DMS53 (cell line): ENCODE measurements at regions not wholly inside any gene's neighbourhood (a gene's known extent, or its start where the extent isn't known, plus 50 kb on each side); places are given as distances from the start of the nearest gene placed in this dataset.

Experiments
- DNase-seq: peaks from one replicate; lab custom pipeline; 2025; lab: John Stamatoyannopoulos, UW

- no peak for DNase-seq
Observed at GRCh38 chr11:8323161-8323935, 59.7 kb upstream of the LMO1 start.

- no peak for DNase-seq
Observed at GRCh38 chr11:8321876-8322275, 58.2 kb upstream of the LMO1 start.

GRCh38 chr11:8320076-8320475 is 56.4 kb upstream of the LMO1 start:
- no peak for DNase-seq

- DNase-seq: peak; percentile 45
Observed at GRCh38 chr11:8318536-8318935, 54.9 kb upstream of the LMO1 start.

GRCh38 chr11:8317159-8317558 is 53.5 kb upstream of the LMO1 start:
- DNase-seq: no peak

- no peak for DNase-seq
Observed at GRCh38 chr11:8315954-8316353, 52.3 kb upstream of the LMO1 start.

- DNase-seq: no peak
Observed at GRCh38 chr11:8315463-8315862, 51.8 kb upstream of the LMO1 start.

- no peak for DNase-seq
Observed at GRCh38 chr11:8314916-8315315, 51.2 kb upstream of the LMO1 start.

- no peak for DNase-seq
Observed at GRCh38 chr11:8313504-8314090, 49.9 kb upstream of the LMO1 start.
